ENCODE measurements at regions not wholly inside any gene's neighbourhood (a gene's known extent, or its start where the extent isn't known, plus 50 kb on each side); places are given as distances from the start of the nearest gene placed in this dataset.

DNA sequence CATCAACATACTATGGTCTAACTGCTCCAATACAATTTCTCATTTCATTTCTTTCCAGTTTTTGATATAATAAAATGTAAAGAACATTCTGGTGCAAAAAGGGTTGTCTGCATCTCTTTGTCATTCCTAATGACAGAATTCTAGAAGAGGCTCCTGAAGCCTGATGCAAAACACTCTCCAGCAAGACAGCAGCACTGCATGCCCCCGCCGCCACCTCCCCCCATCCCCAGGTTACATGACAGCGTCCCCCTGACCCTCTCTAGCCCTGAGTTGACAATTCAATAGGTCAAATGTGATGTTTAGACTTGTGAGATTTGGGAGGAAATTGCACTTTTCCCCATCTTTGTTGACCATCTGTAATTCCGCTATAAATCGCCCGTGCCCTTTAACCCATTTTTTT is 64.6 kb upstream of the C1orf21 start:
- DNase-seq (ENCODE audit: low spot score) = no peak

DNA sequence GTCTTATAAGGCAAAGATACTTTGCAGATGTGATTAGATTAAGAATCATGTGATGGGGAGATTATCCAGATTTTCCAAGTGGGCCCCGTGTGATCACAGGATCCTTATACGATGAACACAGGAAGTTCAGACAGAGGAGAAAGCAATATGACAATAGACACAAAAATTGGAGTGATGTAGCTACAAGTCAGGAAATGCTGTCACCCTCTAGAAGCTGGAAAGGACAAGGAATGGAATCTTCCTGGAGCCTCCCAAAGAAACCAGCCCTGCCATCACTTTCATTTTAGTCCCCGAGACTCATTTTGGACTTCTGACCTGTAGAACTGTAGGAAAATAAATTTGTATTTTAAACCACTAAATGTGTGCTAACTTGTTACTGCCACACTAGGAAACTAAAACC is 61.9 kb upstream of the C1orf21 start:
- DNase-seq (ENCODE audit: low spot score) = no peak

DNA sequence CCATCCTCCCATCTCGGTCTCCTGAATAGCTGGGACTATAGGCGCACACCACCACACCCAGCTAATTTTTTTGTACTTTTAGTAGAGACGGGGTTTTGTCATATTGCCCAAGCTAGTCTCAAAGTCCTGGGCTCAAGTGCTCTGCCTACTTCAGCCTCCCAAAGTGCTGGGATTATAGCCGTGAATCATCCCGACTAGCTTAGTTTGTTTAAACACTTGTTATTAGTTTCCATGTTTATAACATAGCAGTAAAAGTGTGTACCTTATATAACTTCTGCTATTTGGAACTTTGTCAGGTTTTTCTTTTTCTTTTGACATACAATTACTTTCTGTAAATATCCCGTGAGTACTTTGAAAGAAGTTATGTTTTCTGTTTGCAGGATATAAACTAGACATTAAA is 60.6 kb upstream of the C1orf21 start:
- DNase-seq (ENCODE audit: low spot score) = no peak

DNA sequence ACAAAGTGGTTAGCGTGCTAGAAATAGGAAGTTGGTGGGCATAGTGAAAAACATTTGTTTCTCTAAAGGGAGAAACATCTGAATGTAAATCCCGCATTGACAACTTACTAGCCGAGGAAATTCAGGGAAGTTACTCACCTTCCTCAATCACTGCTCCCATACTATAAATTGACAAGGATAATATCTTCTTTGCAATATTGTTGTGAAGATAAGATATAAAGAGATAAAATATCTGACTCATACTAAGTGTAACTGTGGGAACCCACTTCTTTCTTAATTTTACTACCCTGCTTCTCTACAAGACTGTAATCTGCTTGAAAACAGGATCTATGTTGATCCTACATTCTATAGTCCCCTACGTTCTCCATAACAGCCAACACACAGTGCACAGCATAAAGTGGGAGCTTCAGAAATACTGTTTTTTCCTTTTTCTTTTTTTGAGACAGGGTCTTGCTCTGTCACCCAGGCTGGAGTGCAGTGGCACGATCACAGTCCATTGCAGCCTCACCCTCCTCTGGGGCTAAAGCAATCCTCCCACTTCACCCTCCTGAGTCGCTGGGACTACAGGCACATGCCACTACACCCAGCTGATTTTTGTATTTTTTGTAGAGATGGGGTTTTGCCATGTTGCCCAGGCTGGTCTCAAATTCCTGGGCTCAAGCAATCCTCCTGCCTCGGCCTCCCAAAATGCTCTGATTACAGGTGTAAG is 57.4 kb upstream of the C1orf21 start:
- no peak for DNase-seq (ENCODE audit: low spot score)

DNA sequence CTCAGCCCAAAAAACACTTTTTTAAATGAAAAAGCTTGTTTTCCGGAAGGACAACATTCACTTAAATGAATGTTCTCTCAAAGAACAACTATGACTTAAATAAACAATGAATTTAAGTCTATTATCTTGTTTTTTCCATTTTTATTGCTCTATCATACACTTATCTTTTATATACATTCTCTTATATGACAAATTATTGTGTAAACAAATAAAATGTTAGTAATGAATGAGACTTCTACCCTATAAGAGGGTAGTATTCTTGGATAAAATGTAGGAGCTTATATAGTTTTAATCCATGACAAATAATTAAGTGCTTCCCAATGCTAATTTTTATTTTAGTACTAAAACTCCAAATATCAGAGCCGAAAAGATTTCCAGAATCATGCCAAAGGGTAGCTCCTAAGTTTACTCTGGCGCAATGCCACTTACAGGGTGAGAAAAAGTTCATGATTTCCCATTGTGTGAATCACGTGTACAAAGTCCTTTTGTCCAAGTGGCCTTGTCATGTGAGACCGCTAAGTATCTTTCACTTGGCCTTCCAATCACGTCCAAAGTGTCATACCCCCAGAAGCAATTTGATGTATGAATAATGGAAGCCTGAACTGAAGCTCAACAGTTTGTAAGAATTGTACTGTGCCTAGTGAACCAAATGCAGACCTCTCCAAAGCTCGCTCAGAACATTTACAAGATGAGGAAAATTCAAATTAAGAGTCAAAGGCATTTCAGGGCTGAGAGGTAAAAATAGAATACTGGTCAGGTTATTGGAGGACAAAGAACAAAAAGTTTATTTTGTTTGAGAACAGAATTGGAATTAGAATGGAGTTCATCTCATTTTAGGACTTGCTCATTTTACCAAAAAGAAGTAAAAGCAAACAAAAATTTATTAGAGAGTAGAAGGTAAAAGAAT is 56.6 kb upstream of the C1orf21 start:
- peak; percentile 9 for DNase-seq (ENCODE audit: low spot score)

DNA sequence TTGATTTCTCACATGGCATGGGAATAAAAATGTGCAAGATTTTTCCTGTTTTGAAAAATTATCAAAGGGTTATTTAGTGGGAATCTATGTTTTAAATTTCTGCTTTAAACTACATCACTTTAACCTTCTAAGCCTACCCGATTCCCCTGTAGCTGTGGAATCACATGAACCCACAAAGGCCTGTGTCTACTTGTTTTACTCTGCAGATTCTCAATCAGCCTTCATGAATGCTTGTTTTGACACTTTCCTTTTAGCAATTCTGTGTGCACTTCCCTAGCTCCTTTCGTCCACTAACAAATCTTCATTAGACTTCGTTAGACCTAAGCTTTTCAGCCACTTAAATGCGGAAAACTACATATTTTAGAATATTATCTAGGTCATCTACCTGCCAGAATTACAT is 56.0 kb upstream of the C1orf21 start:
- DNase-seq (ENCODE audit: low spot score) = no peak
